SK-N-SH (cell line): ENCODE measurements at regions not wholly inside any gene's neighbourhood (a gene's known extent, or its start where the extent isn't known, plus 50 kb on each side); places are given as distances from the start of the nearest gene placed in this dataset.

Source experiments
- CTCF ChIA-PET: fragments of 300-600, 350-600 bp; formaldehyde crosslinking; extraction: SDS; loops from one replicate; lab custom pipeline; 2021; lab: Yijun Ruan, JAX
- POLR2A ChIA-PET: fragments of 350-600 bp; sonication (Branson Sonifier 250); formaldehyde crosslinking; extraction: SDS; loops from one replicate; lab custom pipeline; 2020; ENCODE audit warnings: antibody characterized with exemption, inconsistent platforms; lab: Yijun Ruan, JAX
- DNase-seq: peaks from one replicate; pipeline ENCODE4 v3.0.0; 2012
- H2AFZ ChIP-seq: fragments of 200-600 bp; sonication (generic); 2 replicates; pipeline ENCODE4 v1.8.1; 2016; ENCODE audit warnings: antibody characterized with exemption, mild to moderate bottlenecking, low read depth
- H3F3A ChIP-seq: fragments of 200-600 bp; sonication (generic); replicated peaks from 2 replicates; pipeline ENCODE3; 2016; ENCODE audit warnings: antibody characterized with exemption, mild to moderate bottlenecking; ENCODE audit not compliant: insufficient read depth
- H3K27ac ChIP-seq, 2 experiments: fragments of 200-500 bp in 1 of 2; fragments of 200-600 bp in 1 of 2; sonication (Bioruptor generic) in 1 of 2; sonication (generic), shearing (Covaris generic) in 1 of 2; 2 replicates each; pipeline versions ENCODE4 v1.5.1 to v1.6.1; 2014 to 2016; ENCODE audit warnings: low read depth in 2 of 2, inconsistent platforms in 1 of 2, low read length in 1 of 2, mild to moderate bottlenecking in 1 of 2, mixed read lengths in 1 of 2
- H3K27me3 ChIP-seq: fragments of 200-600 bp; sonication (generic), shearing (Covaris generic); 2 replicates; pipeline ENCODE4 v1.6.1; 2016; ENCODE audit warnings: mixed run types; ENCODE audit not compliant: insufficient read depth
- H3K36me3 ChIP-seq, 2 experiments: fragments of 200-500 bp in 1 of 2; fragments of 200-600 bp in 1 of 2; sonication (Bioruptor generic) in 1 of 2; sonication (generic) in 1 of 2; replicated peaks in 1 of 2; 2 replicates each; pipeline versions ENCODE3 to v1.5.1; 2014 to 2016; ENCODE audit warnings: low read length in 1 of 2, mild to moderate bottlenecking in 1 of 2; ENCODE audit not compliant: insufficient read depth in 2 of 2, control insufficient read depth in 1 of 2
- H3K4me1 ChIP-seq, 2 experiments: fragments of 200-500 bp in 1 of 2; fragments of 200-600 bp in 1 of 2; sonication (Bioruptor generic) in 1 of 2; sonication (generic), shearing (Covaris generic) in 1 of 2; 2 replicates each; pipeline versions ENCODE4 v1.5.1 to v1.6.1; 2014 to 2016; ENCODE audit warnings: low read depth in 1 of 2, low read length in 1 of 2, mixed run types in 1 of 2; ENCODE audit not compliant: insufficient read depth in 2 of 2, control insufficient read depth in 1 of 2
- H3K4me2 ChIP-seq: fragments of 200-600 bp; sonication (generic), shearing (Covaris generic); 2 replicates; pipeline ENCODE4 v1.6.1; 2017; ENCODE audit warnings: mixed run types
- H3K4me3 ChIP-seq, 2 experiments: fragments of 200-500 bp in 1 of 2; fragments of 200-600 bp in 1 of 2; sonication (Bioruptor generic) in 1 of 2; sonication (generic), shearing (Covaris generic) in 1 of 2; 2 replicates each; pipeline versions ENCODE4 v1.5.1 to v1.8.1; 2014 to 2016; ENCODE audit warnings: low read depth in 2 of 2, inconsistent platforms in 1 of 2, low read length in 1 of 2, mild to moderate bottlenecking in 1 of 2, mixed read lengths in 1 of 2, moderate library complexity in 1 of 2
- H3K79me2 ChIP-seq: fragments of 200-600 bp; sonication (generic); 2 replicates; pipeline ENCODE4 v1.8.1; 2017; ENCODE audit warnings: mild to moderate bottlenecking; ENCODE audit not compliant: insufficient read depth
- H3K9ac ChIP-seq: fragments of 200-600 bp; sonication (generic); 2 replicates; pipeline ENCODE4 v1.6.1; 2017; ENCODE audit warnings: mixed run types
- H3K9me2 ChIP-seq: fragments of 200-600 bp; sonication (generic); 2 replicates; pipeline ENCODE4 v1.6.1; 2017; ENCODE audit warnings: mixed run types
- H3K9me3 ChIP-seq: fragments of 200-600 bp; sonication (generic); 2 replicates; pipeline ENCODE4 v1.6.1; 2017; ENCODE audit warnings: mixed run types, mild to moderate bottlenecking, moderate library complexity
- H4K20me1 ChIP-seq: fragments of 200-600 bp; sonication (generic); 2 replicates; pipeline ENCODE4 v1.6.1; 2017; ENCODE audit warnings: mild to moderate bottlenecking, mixed run types; ENCODE audit not compliant: insufficient read depth
- CTCF ChIP-seq: fragments of 200-600 bp; sonication (generic); IDR thresholded peaks from 2 replicates; pipeline ENCODE4 v1.6.1; 2017; ENCODE audit warnings: antibody characterized with exemption, mild to moderate bottlenecking, moderate library complexity
- FOSL2 ChIP-seq: IDR thresholded peaks from 2 replicates; pipeline ENCODE4 v1.4.0; 2012; ENCODE audit warnings: low read depth, mild to moderate bottlenecking, moderate library complexity, borderline replicate concordance
- FOXM1 ChIP-seq: IDR thresholded peaks from 2 replicates; pipeline ENCODE4 v1.4.0; 2012; ENCODE audit warnings: low read depth, mild to moderate bottlenecking
- GABPA ChIP-seq: IDR thresholded peaks from 2 replicates; pipeline ENCODE4 v1.4.0; 2012; ENCODE audit warnings: low read depth, mild to moderate bottlenecking
- MEF2A ChIP-seq: IDR thresholded peaks from 2 replicates; pipeline ENCODE4 v1.4.0; 2012; ENCODE audit warnings: low read depth, borderline replicate concordance
- RCOR1 ChIP-seq: fragments of 150-350 bp; IDR thresholded peaks from 2 replicates; pipeline ENCODE4 v1.6.1; 2017; ENCODE audit warnings: antibody characterized with exemption, low read length
- REST ChIP-seq: IDR thresholded peaks from 2 replicates; pipeline ENCODE4 v1.6.1; 2012; ENCODE audit warnings: mild to moderate bottlenecking, low read depth, low read length, moderate library complexity
- SMC3 ChIP-seq: IDR thresholded peaks from 2 replicates; pipeline ENCODE4 v1.6.1; 2012; ENCODE audit warnings: low read depth, low read length, improper control_type of control experiment
- WGBS: methylation state at CpG from one replicate; pipeline ENCODE4 v1.1.6; 2017; ENCODE audit warnings: low lambda C conversion rate; 5-methylcytosine and 5-hydroxymethylcytosine counted together

GRCh38 chr9:103669296-103669695 is 424.8 kb upstream of the SMC2 start:
- H3K9ac ChIP-seq = no peak overlapping the region
- H3K79me2 ChIP-seq = no peaks in the 10 kb centered on the region
- H3K4me3 ChIP-seq = no peak overlapping the region
- H3K4me1 ChIP-seq = no peaks in the 10 kb centered on the region
- 23% methylated on average over 1 of the region's 1 CpG for WGBS
- no peak overlapping the region for H3K4me2 ChIP-seq
- DNase-seq = no peak
- no peaks in the 10 kb centered on the region for H3K27me3 ChIP-seq
- H3K9me3 ChIP-seq = no peaks in the 10 kb centered on the region
- no peaks in the 10 kb centered on the region for H4K20me1 ChIP-seq
- H3K36me3 ChIP-seq = no peaks in the 10 kb centered on the region
- H3K9me2 ChIP-seq = no peaks in the 10 kb centered on the region
- no peak overlapping the region for H3K27ac ChIP-seq
- no peaks in the 10 kb centered on the region for H3F3A ChIP-seq
- TF ChIP-seq MEF2A (no peak), SMC3 (no peak), FOXM1 (no peak), CTCF (no peak)
- ChIA-PET CTCF (no interaction called here), POLR2A (no interaction called here)
- H2AFZ ChIP-seq = no peak overlapping the region

- no peak overlapping the region for H3K4me3 ChIP-seq
- H3K79me2 ChIP-seq = no peaks in the 10 kb centered on the region
- ChIA-PET POLR2A (no interaction called here), CTCF (no interaction called here)
- no peaks in the 10 kb centered on the region for H4K20me1 ChIP-seq
- TF ChIP-seq FOSL2 = no peak
- no peak for TF ChIP-seq REST
- TF ChIP-seq GABPA = no peak
- no peak for TF ChIP-seq RCOR1
- H3K4me2 ChIP-seq = no peak overlapping the region
- H3K36me3 ChIP-seq = no peaks in the 10 kb centered on the region
- no peak for DNase-seq
- H3K9ac ChIP-seq = no peak overlapping the region
- no peaks in the 10 kb centered on the region for H3K9me2 ChIP-seq
- no peaks in the 10 kb centered on the region for H3K27me3 ChIP-seq
- H3K4me1 ChIP-seq = no peaks in the 10 kb centered on the region
- H2AFZ ChIP-seq = no peak overlapping the region
- H3F3A ChIP-seq = no peaks in the 10 kb centered on the region
- H3K9me3 ChIP-seq = no peaks in the 10 kb centered on the region
- H3K27ac ChIP-seq = no peak overlapping the region
Observed at GRCh38 chr9:103674271-103674670, 419.8 kb upstream of the SMC2 start.
